Parathyroid adenoma (tissue), 2 donors: ENCODE measurements at regions not wholly inside any gene's neighbourhood (a gene's known extent, or its start where the extent isn't known, plus 50 kb on each side); places are given as distances from the start of the nearest gene placed in this dataset.
A peak's percentile ranks its signal among the peaks of the same experiment; 100 is the strongest.

Experiments used
- H2AFZ ChIP-seq: fragments of 300-600 bp; sonication (generic); one replicate; pipeline ENCODE4 v1.7.0; 2017; ENCODE audit warnings: antibody characterized with exemption, mild to moderate bottlenecking
- H3K27ac ChIP-seq: fragments of 300-600 bp; sonication (generic); one replicate; pipeline ENCODE4 v1.7.0; 2017
- H3K27me3 ChIP-seq: fragments of 300-600 bp; sonication (generic); one replicate; pipeline ENCODE4 v1.7.0; 2017; ENCODE audit warnings: low read length; ENCODE audit not compliant: control insufficient read depth, insufficient read depth
- H3K36me3 ChIP-seq: fragments of 300-600 bp; sonication (generic); one replicate; pipeline ENCODE4 v1.7.0; 2017; ENCODE audit warnings: low read length; ENCODE audit not compliant: control insufficient read depth, insufficient read depth
- H3K4me1 ChIP-seq: fragments of 300-600 bp; sonication (generic); one replicate; pipeline ENCODE4 v1.7.0; 2017; ENCODE audit warnings: control low read depth
- H3K4me2 ChIP-seq: fragments of 300-600 bp; sonication (generic); one replicate; pipeline ENCODE4 v1.7.0; 2017; ENCODE audit warnings: low read length
- H3K4me3 ChIP-seq: fragments of 300-600 bp; sonication (generic); one replicate; pipeline ENCODE4 v1.7.0; 2017; ENCODE audit warnings: low read depth, low read length
- H3K79me2 ChIP-seq: fragments of 300-600 bp; sonication (generic); one replicate; pipeline ENCODE4 v1.7.0; 2017; ENCODE audit warnings: control low read depth
- H3K9ac ChIP-seq: fragments of 300-600 bp; sonication (generic); one replicate; pipeline ENCODE4 v1.7.0; 2017; ENCODE audit warnings: mild to moderate bottlenecking
- H3K9me3 ChIP-seq: fragments of 300-600 bp; sonication (generic); one replicate; pipeline ENCODE4 v1.7.0; 2017; ENCODE audit warnings: low read length; ENCODE audit not compliant: control insufficient read depth
- CTCF ChIP-seq: fragments of 300-600 bp; sonication (generic); IDR thresholded peaks from one replicate; pipeline ENCODE4 v1.7.0; 2017; ENCODE audit warnings: antibody characterized with exemption, mild to moderate bottlenecking
- donor health status: primary hyperparathyroidism.

GRCh38 chr22:22039286-22040074, 56.9 kb upstream of the TOP3B start:
- H3K4me1 ChIP-seq, result no peaks in the 10 kb centered on the region
- H2AFZ ChIP-seq, result no peak overlapping the region
- no peaks in the 10 kb centered on the region for H3K27me3 ChIP-seq
- no peak for TF ChIP-seq CTCF
- no peak overlapping the region for H3K4me3 ChIP-seq
- no peaks in the 10 kb centered on the region for H3K79me2 ChIP-seq
- H3K9ac ChIP-seq, result no peak overlapping the region
- H3K4me2 ChIP-seq, result no peak overlapping the region
- H3K9me3 ChIP-seq, result no peaks in the 10 kb centered on the region
- H3K27ac ChIP-seq, result no peak overlapping the region
- H3K36me3 ChIP-seq, result no peaks in the 10 kb centered on the region

GRCh38 chr22:22038178-22038880, 55.7 kb upstream of the TOP3B start:
- Histone ChIP-seq H3K9me3 (no peaks in the 10 kb centered on the region), H3K27me3 (no peaks in the 10 kb centered on the region), H2AFZ (no peak overlapping the region), H3K4me1 (no peaks in the 10 kb centered on the region), H3K4me2 (no peak overlapping the region), H3K79me2 (no peaks in the 10 kb centered on the region), H3K36me3 (no peaks in the 10 kb centered on the region), H3K27ac (no peak overlapping the region), H3K4me3 (no peak overlapping the region), H3K9ac (no peak overlapping the region)
- TF ChIP-seq CTCF, result no peak

DNA sequence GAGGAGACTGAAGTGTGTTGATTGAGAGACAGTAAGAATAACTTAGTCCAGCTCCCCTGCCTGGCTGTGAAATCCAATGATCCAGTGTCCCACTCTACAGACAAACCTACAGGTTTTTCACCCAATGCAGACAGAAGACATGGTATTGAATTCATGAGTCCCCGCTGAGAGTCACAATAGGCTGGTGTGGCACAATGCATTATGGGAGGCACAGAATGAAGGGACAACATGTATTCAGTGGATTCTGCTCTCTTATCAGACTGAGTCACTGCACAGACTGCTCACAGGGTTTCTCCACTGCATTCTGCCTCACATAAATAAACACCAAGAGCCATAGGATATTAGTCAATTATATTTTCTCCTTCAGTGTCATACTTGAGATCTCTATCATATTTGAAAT, 55.2 kb upstream of the TOP3B start:
- Histone ChIP-seq H3K9me3 (no peaks in the 10 kb centered on the region), H3K4me2 (no peak overlapping the region), H3K27ac (no peak overlapping the region), H3K79me2 (no peaks in the 10 kb centered on the region), H3K36me3 (no peaks in the 10 kb centered on the region), H3K4me3 (no peak overlapping the region), H3K4me1 (no peaks in the 10 kb centered on the region), H3K9ac (no peak overlapping the region), H2AFZ (peak overlapping the region; percentile 7), H3K27me3 (no peaks in the 10 kb centered on the region)
- no peak for TF ChIP-seq CTCF

DNA sequence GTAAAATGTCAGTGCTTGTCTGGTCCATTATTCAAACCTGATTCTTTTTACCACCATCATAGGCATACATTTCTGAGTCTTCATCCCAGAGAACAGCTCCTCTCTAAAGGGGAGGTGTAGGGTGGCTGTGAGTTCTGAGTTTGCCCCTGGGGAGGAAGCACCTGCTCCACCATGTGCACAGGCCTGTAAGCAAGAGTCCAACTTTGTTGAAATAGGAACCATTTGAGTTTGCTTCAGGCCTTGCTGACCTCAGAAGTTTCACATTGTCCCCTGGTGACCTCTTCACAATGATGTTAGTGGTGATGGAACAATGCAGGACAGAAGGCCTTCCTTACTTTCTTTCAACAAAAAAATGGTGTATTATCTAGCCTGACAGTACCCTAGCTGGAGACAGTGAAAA, 54.6 kb upstream of the TOP3B start:
- TF ChIP-seq CTCF, result no peak
- Histone ChIP-seq H3K27ac (no peak overlapping the region), H3K27me3 (no peaks in the 10 kb centered on the region), H3K4me3 (no peak overlapping the region), H3K4me2 (no peak overlapping the region), H3K9ac (no peak overlapping the region), H2AFZ (peak overlapping the region; percentile 7), H3K79me2 (no peaks in the 10 kb centered on the region), H3K4me1 (no peaks in the 10 kb centered on the region), H3K9me3 (no peaks in the 10 kb centered on the region), H3K36me3 (no peaks in the 10 kb centered on the region)
